Adrenal gland (tissue), 5 donors: ENCODE measurements at regions not wholly inside any gene's neighbourhood (a gene's known extent, or its start where the extent isn't known, plus 50 kb on each side); places are given as distances from the start of the nearest gene placed in this dataset.

Experiments used
- POLR2A ChIP-seq, 2 donors: fragments of 450-650 bp; IDR thresholded peaks; one replicate each; pipeline ENCODE4 v1.6.1; 2017; ENCODE audit warnings: antibody characterized with exemption in 2 of 2, mild to moderate bottlenecking in 2 of 2, moderate library complexity in 1 of 2
- TF ChIP-seq, protein P1 (sequence below), 6 experiments: fragments of 450-650 bp in 4 of 6; fragments of 200-600 bp in 2 of 6; sonication (generic) in 1 of 6; IDR thresholded peaks; 1 replicate in 5 of 6; 2 replicates in 1 of 6; pipeline versions ENCODE4 v1.5.1 to v1.8.0; 2016 to 2021; ENCODE audit warnings: antibody characterized with exemption in 6 of 6, mild to moderate bottlenecking in 2 of 6, moderate library complexity in 1 of 6
- donor health status: DM: no; HTN: no; CAD: no.

DNA sequence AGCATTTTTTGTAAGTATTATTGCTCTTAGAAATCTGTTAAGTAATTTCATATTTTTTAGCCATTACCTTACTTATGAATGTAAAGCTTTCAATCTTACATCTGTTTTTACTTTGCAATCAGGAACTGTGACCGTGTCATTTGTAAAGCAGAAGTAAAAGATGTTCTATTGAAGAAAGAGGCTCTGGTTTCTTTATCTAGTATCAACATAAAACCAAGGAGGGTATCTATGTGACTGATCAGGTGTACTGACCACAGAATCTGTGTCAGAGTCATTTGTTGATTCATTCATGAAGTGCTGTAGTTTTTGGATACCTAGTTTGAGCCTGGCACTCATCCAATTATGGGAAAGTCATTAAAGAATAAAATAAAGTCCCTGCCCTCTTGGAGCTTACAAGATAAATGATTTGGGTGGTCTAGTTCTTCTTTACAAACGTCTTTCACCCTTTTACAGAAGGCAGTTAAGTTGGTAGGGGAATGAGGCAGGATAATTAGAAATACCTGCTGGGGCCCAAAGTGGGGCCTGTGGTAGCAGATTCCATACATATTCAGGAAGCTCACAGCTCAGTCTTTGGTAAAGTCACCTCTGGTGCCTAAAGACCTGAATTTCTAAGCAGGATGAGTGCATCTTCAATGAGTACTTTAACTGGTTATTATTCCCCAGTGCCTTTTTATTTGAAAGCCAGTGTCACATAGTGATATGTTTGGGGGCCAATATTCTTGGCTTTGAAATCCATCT, 260.6 kb upstream of the NT5C1B start:
- TF ChIP-seq, protein P1, sequence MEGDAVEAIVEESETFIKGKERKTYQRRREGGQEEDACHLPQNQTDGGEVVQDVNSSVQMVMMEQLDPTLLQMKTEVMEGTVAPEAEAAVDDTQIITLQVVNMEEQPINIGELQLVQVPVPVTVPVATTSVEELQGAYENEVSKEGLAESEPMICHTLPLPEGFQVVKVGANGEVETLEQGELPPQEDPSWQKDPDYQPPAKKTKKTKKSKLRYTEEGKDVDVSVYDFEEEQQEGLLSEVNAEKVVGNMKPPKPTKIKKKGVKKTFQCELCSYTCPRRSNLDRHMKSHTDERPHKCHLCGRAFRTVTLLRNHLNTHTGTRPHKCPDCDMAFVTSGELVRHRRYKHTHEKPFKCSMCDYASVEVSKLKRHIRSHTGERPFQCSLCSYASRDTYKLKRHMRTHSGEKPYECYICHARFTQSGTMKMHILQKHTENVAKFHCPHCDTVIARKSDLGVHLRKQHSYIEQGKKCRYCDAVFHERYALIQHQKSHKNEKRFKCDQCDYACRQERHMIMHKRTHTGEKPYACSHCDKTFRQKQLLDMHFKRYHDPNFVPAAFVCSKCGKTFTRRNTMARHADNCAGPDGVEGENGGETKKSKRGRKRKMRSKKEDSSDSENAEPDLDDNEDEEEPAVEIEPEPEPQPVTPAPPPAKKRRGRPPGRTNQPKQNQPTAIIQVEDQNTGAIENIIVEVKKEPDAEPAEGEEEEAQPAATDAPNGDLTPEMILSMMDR (IDR thresholded peaks at IDR 0.05) = no peak
- no peak for TF ChIP-seq POLR2A (IDR thresholded peaks at IDR 0.05)
